ENCODE measurements at regions not wholly inside any gene's neighbourhood (a gene's known extent, or its start where the extent isn't known, plus 50 kb on each side); places are given as distances from the start of the nearest gene placed in this dataset.

GRCh38 chr10:36094096-36094495 is 452.0 kb upstream of the FZD8 start:
- Mint-ChIP-seq H3K9me3 (ENCODE audit: insufficient read depth) (peaks cover 3% of the 10 kb centered on the region), H3K27me3 (no peaks in the 10 kb centered on the region), H3K4me1 (no peaks in the 10 kb centered on the region), H3K4me3 (no peak overlapping the region), H3K27ac (no peak overlapping the region)
- WGBS (ENCODE audit: insufficient coverage) = 94% methylated on average over 3 of the region's 8 CpGs
- no peak for TF ChIP-seq EZH2 (IDR thresholded peaks at IDR 0.05; ENCODE audit: borderline replicate concordance, insufficient read depth, low read depth, low read length, poor library complexity, severe bottlenecking)
- TF ChIP-seq, protein P1, sequence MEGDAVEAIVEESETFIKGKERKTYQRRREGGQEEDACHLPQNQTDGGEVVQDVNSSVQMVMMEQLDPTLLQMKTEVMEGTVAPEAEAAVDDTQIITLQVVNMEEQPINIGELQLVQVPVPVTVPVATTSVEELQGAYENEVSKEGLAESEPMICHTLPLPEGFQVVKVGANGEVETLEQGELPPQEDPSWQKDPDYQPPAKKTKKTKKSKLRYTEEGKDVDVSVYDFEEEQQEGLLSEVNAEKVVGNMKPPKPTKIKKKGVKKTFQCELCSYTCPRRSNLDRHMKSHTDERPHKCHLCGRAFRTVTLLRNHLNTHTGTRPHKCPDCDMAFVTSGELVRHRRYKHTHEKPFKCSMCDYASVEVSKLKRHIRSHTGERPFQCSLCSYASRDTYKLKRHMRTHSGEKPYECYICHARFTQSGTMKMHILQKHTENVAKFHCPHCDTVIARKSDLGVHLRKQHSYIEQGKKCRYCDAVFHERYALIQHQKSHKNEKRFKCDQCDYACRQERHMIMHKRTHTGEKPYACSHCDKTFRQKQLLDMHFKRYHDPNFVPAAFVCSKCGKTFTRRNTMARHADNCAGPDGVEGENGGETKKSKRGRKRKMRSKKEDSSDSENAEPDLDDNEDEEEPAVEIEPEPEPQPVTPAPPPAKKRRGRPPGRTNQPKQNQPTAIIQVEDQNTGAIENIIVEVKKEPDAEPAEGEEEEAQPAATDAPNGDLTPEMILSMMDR (IDR thresholded peaks at IDR 0.05) = no peak
- H2AFZ ChIP-seq (ENCODE audit: insufficient read depth, low read depth, low read length, poor library complexity, severe bottlenecking) = no peak overlapping the region
- H4K20me1 ChIP-seq (ENCODE audit: control insufficient read depth, insufficient read depth, low read length, poor library complexity, severe bottlenecking) = no peaks in the 10 kb centered on the region
- no peaks in the 10 kb centered on the region for H3K4me1 ChIP-seq (ENCODE audit: control insufficient read depth in 2 of 2, insufficient read depth in 2 of 2, low read length in 2 of 2)
- H3K79me2 ChIP-seq (ENCODE audit: control insufficient read depth, insufficient read depth, low read length) = no peaks in the 10 kb centered on the region
- POLR2A ChIA-PET = no interaction called here
- H3K27me3 ChIP-seq (replicated peaks in 1 of 4; ENCODE audit: control extremely low read depth in 1 of 4, control insufficient read depth in 3 of 4, insufficient read depth in 4 of 4, low read length in 3 of 4) = no peaks in the 10 kb centered on the region
- no peak overlapping the region for H3K27ac ChIP-seq (ENCODE audit: low read length in 2 of 2)
- intact Hi-C loops (cut with micrococcal nuclease) = no loop called here
- CTCF ChIA-PET = no interaction called here
- H3K4me3 ChIP-seq (ENCODE audit: control extremely low read depth in 1 of 5, extremely low read depth in 1 of 5, insufficient read depth in 1 of 5, low read depth in 2 of 5, low read length in 4 of 5) = no peak overlapping the region
- no peaks in the 10 kb centered on the region for H3K36me3 ChIP-seq (replicated peaks in 1 of 2; ENCODE audit: control extremely low read depth in 1 of 2, control insufficient read depth in 1 of 2, extremely low read depth in 1 of 2, insufficient read depth in 2 of 2, low read length in 1 of 2)
- no peak overlapping the region for H3K9ac ChIP-seq (ENCODE audit: low read length)
- ATAC-seq (ENCODE audit: low read depth) = no peak
- no peak for DNase-seq
- no peak overlapping the region for H3K4me2 ChIP-seq (replicated peaks; ENCODE audit: low read depth, low read length, poor library complexity, severe bottlenecking)
- peaks cover 0 to 4% (median 2%) of the 10 kb centered on the region in 3 donors for H3K9me3 ChIP-seq (ENCODE audit: control extremely low read depth in 1 of 3, control insufficient read depth in 2 of 3, insufficient read depth in 1 of 3, low read length in 2 of 3)

- Histone ChIP-seq H3K27ac (ENCODE audit: low read length in 2 of 2) (no peak overlapping the region), H3K4me1 (ENCODE audit: control insufficient read depth in 2 of 2, insufficient read depth in 2 of 2, low read length in 2 of 2) (no peaks in the 10 kb centered on the region), H3K27me3 (replicated peaks in 1 of 4; ENCODE audit: control extremely low read depth in 1 of 4, control insufficient read depth in 3 of 4, insufficient read depth in 4 of 4, low read length in 3 of 4) (no peaks in the 10 kb centered on the region), H3K4me2 (replicated peaks; ENCODE audit: low read depth, low read length, poor library complexity, severe bottlenecking) (no peak overlapping the region), H2AFZ (ENCODE audit: insufficient read depth, low read depth, low read length, poor library complexity, severe bottlenecking) (no peak overlapping the region), H3K4me3 (ENCODE audit: control extremely low read depth in 1 of 5, extremely low read depth in 1 of 5, insufficient read depth in 1 of 5, low read depth in 2 of 5, low read length in 4 of 5) (no peak overlapping the region), H3K9me3 (ENCODE audit: control extremely low read depth in 1 of 3, control insufficient read depth in 2 of 3, insufficient read depth in 1 of 3, low read length in 2 of 3) (no peaks in the 10 kb centered on the region), H3K79me2 (ENCODE audit: control insufficient read depth, insufficient read depth, low read length) (no peaks in the 10 kb centered on the region), H3K9ac (ENCODE audit: low read length) (no peak overlapping the region), H3K36me3 (replicated peaks in 1 of 2; ENCODE audit: control extremely low read depth in 1 of 2, control insufficient read depth in 1 of 2, extremely low read depth in 1 of 2, insufficient read depth in 2 of 2, low read length in 1 of 2) (no peaks in the 10 kb centered on the region), H4K20me1 (ENCODE audit: control insufficient read depth, insufficient read depth, low read length, poor library complexity, severe bottlenecking) (no peaks in the 10 kb centered on the region)
- no peak overlapping the region for H3K27ac Mint-ChIP-seq
- H3K27me3 Mint-ChIP-seq = no peaks in the 10 kb centered on the region
- H3K4me3 Mint-ChIP-seq = no peak overlapping the region
- H3K4me1 Mint-ChIP-seq = no peaks in the 10 kb centered on the region
- ChIA-PET CTCF (no interaction called here), POLR2A (no interaction called here)
- no peak for TF ChIP-seq EZH2 (IDR thresholded peaks at IDR 0.05; ENCODE audit: borderline replicate concordance, insufficient read depth, low read depth, low read length, poor library complexity, severe bottlenecking)
- TF ChIP-seq, protein P1 (IDR thresholded peaks at IDR 0.05) = no peak
- intact Hi-C loops (cut with micrococcal nuclease) = no loop called here
- WGBS (ENCODE audit: insufficient coverage) = 93% methylated on average over 4 of the region's 7 CpGs
- ATAC-seq (ENCODE audit: low read depth) (no peak), DNase-seq (no peak)
- H3K9me3 Mint-ChIP-seq (ENCODE audit: insufficient read depth) = peaks cover 3% of the 10 kb centered on the region
Observed at GRCh38 chr10:36092116-36092515, 450.0 kb upstream of the FZD8 start.

Data from B cell (primary cell).